Osteocyte (in vitro differentiated cells): ENCODE measurements at regions not wholly inside any gene's neighbourhood (a gene's known extent, or its start where the extent isn't known, plus 50 kb on each side); places are given as distances from the start of the nearest gene placed in this dataset.

ENCODE experiments used
- DNase-seq: peaks from one replicate; pipeline ENCODE4 v3.0.0; 2021; ENCODE audit warnings: mixed read lengths; ENCODE audit not compliant: unreplicated experiment; ENCODE audit errors: extremely low spot score
- H3K27ac Mint-ChIP-seq: one replicate; pipeline ENCODE4 v1.8.0; 2021; ENCODE audit warnings: mild to moderate bottlenecking, mixed read lengths; ENCODE audit not compliant: unreplicated experiment
- H3K27me3 Mint-ChIP-seq: one replicate; pipeline ENCODE4 v1.8.0; 2021; ENCODE audit warnings: mixed read lengths; ENCODE audit not compliant: unreplicated experiment
- H3K36me3 Mint-ChIP-seq: one replicate; pipeline ENCODE4 v1.8.0; 2021; ENCODE audit warnings: mixed read lengths; ENCODE audit not compliant: unreplicated experiment
- H3K4me1 Mint-ChIP-seq: one replicate; pipeline ENCODE4 v1.8.0; 2021; ENCODE audit warnings: mixed read lengths; ENCODE audit not compliant: unreplicated experiment
- H3K4me3 Mint-ChIP-seq: one replicate; pipeline ENCODE4 v1.8.0; 2021; ENCODE audit warnings: mild to moderate bottlenecking, moderate library complexity, mixed read lengths; ENCODE audit not compliant: unreplicated experiment
- H3K9me3 Mint-ChIP-seq: one replicate; pipeline ENCODE4 v1.8.0; 2021; ENCODE audit warnings: mixed read lengths; ENCODE audit not compliant: unreplicated experiment
- TF ChIP-seq, protein P1 (sequence below): fragments of 200-600 bp; sonication (generic); IDR thresholded peaks from 2 replicates; pipeline ENCODE4 v1.5.0; 2021; ENCODE audit warnings: antibody characterized with exemption, mild to moderate bottlenecking, moderate library complexity

- no peak for DNase-seq
- H3K9me3 Mint-ChIP-seq = no peaks in the 10 kb centered on the region
- no peak overlapping the region for H3K27ac Mint-ChIP-seq
- H3K4me3 Mint-ChIP-seq = no peak overlapping the region
- H3K4me1 Mint-ChIP-seq = peaks cover 4% of the 10 kb centered on the region
- H3K36me3 Mint-ChIP-seq = peaks cover 1% of the 10 kb centered on the region
- TF ChIP-seq, protein P1, sequence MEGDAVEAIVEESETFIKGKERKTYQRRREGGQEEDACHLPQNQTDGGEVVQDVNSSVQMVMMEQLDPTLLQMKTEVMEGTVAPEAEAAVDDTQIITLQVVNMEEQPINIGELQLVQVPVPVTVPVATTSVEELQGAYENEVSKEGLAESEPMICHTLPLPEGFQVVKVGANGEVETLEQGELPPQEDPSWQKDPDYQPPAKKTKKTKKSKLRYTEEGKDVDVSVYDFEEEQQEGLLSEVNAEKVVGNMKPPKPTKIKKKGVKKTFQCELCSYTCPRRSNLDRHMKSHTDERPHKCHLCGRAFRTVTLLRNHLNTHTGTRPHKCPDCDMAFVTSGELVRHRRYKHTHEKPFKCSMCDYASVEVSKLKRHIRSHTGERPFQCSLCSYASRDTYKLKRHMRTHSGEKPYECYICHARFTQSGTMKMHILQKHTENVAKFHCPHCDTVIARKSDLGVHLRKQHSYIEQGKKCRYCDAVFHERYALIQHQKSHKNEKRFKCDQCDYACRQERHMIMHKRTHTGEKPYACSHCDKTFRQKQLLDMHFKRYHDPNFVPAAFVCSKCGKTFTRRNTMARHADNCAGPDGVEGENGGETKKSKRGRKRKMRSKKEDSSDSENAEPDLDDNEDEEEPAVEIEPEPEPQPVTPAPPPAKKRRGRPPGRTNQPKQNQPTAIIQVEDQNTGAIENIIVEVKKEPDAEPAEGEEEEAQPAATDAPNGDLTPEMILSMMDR = no peak
- H3K27me3 Mint-ChIP-seq = no peaks in the 10 kb centered on the region
Measured at GRCh38 chr5:128014578-128014977, 69.0 kb upstream of the SLC12A2 start.

DNA sequence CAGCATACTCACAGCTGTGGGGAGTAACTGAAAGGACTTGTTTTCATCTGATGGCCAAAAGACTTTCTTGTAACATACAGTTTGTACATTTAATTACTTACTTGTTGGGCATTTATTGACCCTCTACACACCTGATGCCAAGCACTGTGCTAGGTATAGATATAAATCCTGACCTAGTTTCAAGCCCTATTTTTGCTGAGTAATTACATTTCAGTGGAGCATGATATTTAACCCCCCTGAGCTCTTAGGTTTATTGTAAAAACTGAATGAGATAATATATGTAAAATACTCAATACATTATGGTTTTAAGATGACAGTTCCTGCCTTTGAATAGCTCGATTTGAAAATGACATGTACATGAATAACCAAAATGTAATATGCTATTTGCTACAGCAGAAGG, 68.1 kb upstream of the SLC12A2 start:
- H3K4me1 Mint-ChIP-seq = no peaks in the 10 kb centered on the region
- no peaks in the 10 kb centered on the region for H3K9me3 Mint-ChIP-seq
- H3K4me3 Mint-ChIP-seq = no peak overlapping the region
- peaks cover 1% of the 10 kb centered on the region for H3K36me3 Mint-ChIP-seq
- DNase-seq = no peak
- H3K27ac Mint-ChIP-seq = no peak overlapping the region
- no peaks in the 10 kb centered on the region for H3K27me3 Mint-ChIP-seq
- TF ChIP-seq, protein P1 = no peak

DNA sequence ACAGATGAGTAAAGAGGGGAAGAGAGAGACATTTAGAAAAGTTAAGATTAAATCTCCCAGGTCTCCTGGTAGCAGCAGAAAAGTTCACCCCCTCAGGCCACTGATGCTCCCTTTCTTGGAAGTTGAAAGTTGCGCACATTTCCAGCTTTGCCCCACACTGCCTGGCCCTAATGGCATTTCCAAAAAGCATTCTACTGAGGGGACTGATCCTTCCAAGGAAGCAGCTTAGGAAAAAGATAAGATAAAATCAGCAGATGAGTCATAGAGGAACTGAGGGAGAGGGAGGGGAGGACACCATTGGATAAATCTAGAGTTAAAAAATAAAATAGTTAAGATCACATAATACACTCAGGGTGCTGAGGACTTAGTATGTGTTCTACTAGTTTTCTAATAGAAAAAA, 67.6 kb upstream of the SLC12A2 start:
- TF ChIP-seq, protein P1 = no peak
- Mint-ChIP-seq H3K4me3 (no peak overlapping the region), H3K36me3 (peaks cover 1% of the 10 kb centered on the region), H3K9me3 (no peaks in the 10 kb centered on the region), H3K27ac (no peak overlapping the region), H3K4me1 (no peaks in the 10 kb centered on the region), H3K27me3 (no peaks in the 10 kb centered on the region)
- no peak for DNase-seq

GRCh38 chr5:128019391-128019790, 64.2 kb upstream of the SLC12A2 start:
- no peak for DNase-seq
- TF ChIP-seq, protein P1 = no peak
- no peak overlapping the region for H3K4me3 Mint-ChIP-seq
- peaks cover 7% of the 10 kb centered on the region for H3K9me3 Mint-ChIP-seq
- no peaks in the 10 kb centered on the region for H3K27me3 Mint-ChIP-seq
- H3K4me1 Mint-ChIP-seq = no peaks in the 10 kb centered on the region
- H3K36me3 Mint-ChIP-seq = peaks cover 12% of the 10 kb centered on the region
- no peak overlapping the region for H3K27ac Mint-ChIP-seq

GRCh38 chr5:128020012-128020411, 63.6 kb upstream of the SLC12A2 start:
- Mint-ChIP-seq H3K27ac (no peak overlapping the region), H3K36me3 (peaks cover 12% of the 10 kb centered on the region), H3K4me3 (no peak overlapping the region), H3K27me3 (no peaks in the 10 kb centered on the region), H3K9me3 (peaks cover 7% of the 10 kb centered on the region), H3K4me1 (no peaks in the 10 kb centered on the region)
- TF ChIP-seq, protein P1 = no peak
- no peak for DNase-seq
